HG03575 (cell line): ENCODE measurements at regions not wholly inside any gene's neighbourhood (a gene's known extent, or its start where the extent isn't known, plus 50 kb on each side); places are given as distances from the start of the nearest gene placed in this dataset.

Experiments
- ATAC-seq: cut with Tn5 transposase; IDR thresholded peaks from one replicate; pipeline ENCODE4 v1.9.1; 2021; ENCODE audit not compliant: unreplicated experiment, insufficient number of reproducible peaks, low FRiP score; ENCODE audit errors: extremely low read depth

GRCh38 chr7:124388751-124389150, 355.9 kb upstream of the TMEM229A start:
- ATAC-seq, result no peak

GRCh38 chr7:124387056-124387455, 354.2 kb upstream of the TMEM229A start:
- no peak for ATAC-seq

- ATAC-seq, result no peak
Observed at GRCh38 chr7:124379296-124379695, 346.4 kb upstream of the TMEM229A start.

GRCh38 chr7:124376111-124376510, 343.2 kb upstream of the TMEM229A start:
- no peak for ATAC-seq

GRCh38 chr7:124375391-124375790, 342.5 kb upstream of the TMEM229A start:
- no peak for ATAC-seq

GRCh38 chr7:124369310-124369709, 336.4 kb upstream of the TMEM229A start:
- no peak for ATAC-seq

GRCh38 chr7:124366118-124366517, 333.3 kb upstream of the TMEM229A start:
- no peak for ATAC-seq

- no peak for ATAC-seq
Observed at GRCh38 chr7:124364283-124364682, 331.4 kb upstream of the TMEM229A start.

- ATAC-seq, result no peak
Observed at GRCh38 chr7:124354201-124354600, 321.3 kb upstream of the TMEM229A start.

- no peak for ATAC-seq
Observed at GRCh38 chr7:124351950-124352349, 319.1 kb upstream of the TMEM229A start.

- ATAC-seq, result no peak
Observed at GRCh38 chr7:124349443-124349842, 316.6 kb upstream of the TMEM229A start.

GRCh38 chr7:124338861-124339260, 306.0 kb upstream of the TMEM229A start:
- no peak for ATAC-seq

- no peak for ATAC-seq
Observed at GRCh38 chr7:124330731-124331407, 298.0 kb upstream of the TMEM229A start.

GRCh38 chr7:124328774-124329173, 295.9 kb upstream of the TMEM229A start:
- ATAC-seq, result no peak

GRCh38 chr7:124324262-124324661, 291.4 kb upstream of the TMEM229A start:
- no peak for ATAC-seq

- no peak for ATAC-seq
Observed at GRCh38 chr7:124323597-124323996, 290.7 kb upstream of the TMEM229A start.

GRCh38 chr7:124322561-124322960, 289.7 kb upstream of the TMEM229A start:
- ATAC-seq, result no peak

- ATAC-seq, result no peak
Observed at GRCh38 chr7:124318721-124319450, 286.0 kb upstream of the TMEM229A start.

GRCh38 chr7:124310934-124311390, 278.1 kb upstream of the TMEM229A start:
- no peak for ATAC-seq

GRCh38 chr7:124308384-124308783, 275.5 kb upstream of the TMEM229A start:
- ATAC-seq, result no peak
